ENCODE measurements at regions not wholly inside any gene's neighbourhood (a gene's known extent, or its start where the extent isn't known, plus 50 kb on each side); places are given as distances from the start of the nearest gene placed in this dataset.

DNA sequence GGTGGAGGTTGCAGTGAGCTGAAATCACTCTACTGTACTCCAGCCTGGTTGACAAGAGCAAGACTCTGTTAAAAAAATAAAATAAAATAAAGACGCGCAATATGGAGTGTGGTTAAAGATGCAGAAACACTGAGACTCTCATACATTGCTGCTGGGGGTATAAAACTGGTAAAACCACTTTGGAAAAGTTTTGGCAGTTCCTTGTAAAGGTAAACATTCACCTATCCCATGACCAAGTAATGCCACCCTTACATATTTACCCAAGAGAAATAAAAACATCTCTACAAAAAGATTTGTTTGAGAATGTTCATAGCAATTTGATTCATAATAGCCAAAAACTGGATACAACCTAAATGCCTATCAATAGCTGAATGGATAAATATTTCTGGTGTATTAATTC lies 398.5 kb downstream of the PDCD6IP start:
- no peaks in the 10 kb centered on the region for H3K27me3 ChIP-seq (ENCODE audit: control insufficient read depth, insufficient read depth, low read length)
- TF ChIP-seq, protein P1, sequence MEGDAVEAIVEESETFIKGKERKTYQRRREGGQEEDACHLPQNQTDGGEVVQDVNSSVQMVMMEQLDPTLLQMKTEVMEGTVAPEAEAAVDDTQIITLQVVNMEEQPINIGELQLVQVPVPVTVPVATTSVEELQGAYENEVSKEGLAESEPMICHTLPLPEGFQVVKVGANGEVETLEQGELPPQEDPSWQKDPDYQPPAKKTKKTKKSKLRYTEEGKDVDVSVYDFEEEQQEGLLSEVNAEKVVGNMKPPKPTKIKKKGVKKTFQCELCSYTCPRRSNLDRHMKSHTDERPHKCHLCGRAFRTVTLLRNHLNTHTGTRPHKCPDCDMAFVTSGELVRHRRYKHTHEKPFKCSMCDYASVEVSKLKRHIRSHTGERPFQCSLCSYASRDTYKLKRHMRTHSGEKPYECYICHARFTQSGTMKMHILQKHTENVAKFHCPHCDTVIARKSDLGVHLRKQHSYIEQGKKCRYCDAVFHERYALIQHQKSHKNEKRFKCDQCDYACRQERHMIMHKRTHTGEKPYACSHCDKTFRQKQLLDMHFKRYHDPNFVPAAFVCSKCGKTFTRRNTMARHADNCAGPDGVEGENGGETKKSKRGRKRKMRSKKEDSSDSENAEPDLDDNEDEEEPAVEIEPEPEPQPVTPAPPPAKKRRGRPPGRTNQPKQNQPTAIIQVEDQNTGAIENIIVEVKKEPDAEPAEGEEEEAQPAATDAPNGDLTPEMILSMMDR (IDR thresholded peaks at IDR 0.05; ENCODE audit: insufficient read depth, low read length, poor library complexity, severe bottlenecking): no peak
- H3K4me3 ChIP-seq (ENCODE audit: low read depth, low read length): no peak overlapping the region
- no peak for DNase-seq (ENCODE audit: low read depth)
- no peaks in the 10 kb centered on the region for H3K36me3 ChIP-seq (ENCODE audit: control insufficient read depth, insufficient read depth, low read length)

- Histone ChIP-seq H3K36me3 (ENCODE audit: control insufficient read depth, insufficient read depth, low read length) (no peaks in the 10 kb centered on the region), H3K27me3 (ENCODE audit: control insufficient read depth, insufficient read depth, low read length) (no peaks in the 10 kb centered on the region), H3K4me3 (ENCODE audit: low read depth, low read length) (no peak overlapping the region)
- DNase-seq (ENCODE audit: low read depth): no peak
- TF ChIP-seq, protein P1 (IDR thresholded peaks at IDR 0.05; ENCODE audit: insufficient read depth, low read length, poor library complexity, severe bottlenecking): no peak
Observed at GRCh38 chr3:34198309-34198708, 399.9 kb downstream of the PDCD6IP start.

DNA sequence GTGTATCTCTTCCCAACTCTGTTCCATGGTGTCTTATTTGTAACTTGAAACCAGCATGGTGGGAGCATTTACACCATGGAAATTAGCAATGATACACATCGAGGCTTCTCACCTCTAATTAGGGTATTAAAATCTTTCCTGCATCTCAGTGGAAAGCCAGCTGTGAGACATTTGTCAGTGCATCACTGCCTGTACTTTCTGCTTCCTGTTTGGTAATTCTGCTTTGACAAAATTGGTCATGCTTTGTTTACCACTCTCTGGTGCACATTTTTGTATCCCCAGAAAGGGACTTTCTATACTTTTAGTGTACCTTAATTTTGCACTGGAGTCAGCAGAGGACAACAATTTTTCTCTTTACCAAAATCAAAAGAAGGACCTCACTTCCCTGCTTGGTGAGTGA lies 402.1 kb downstream of the PDCD6IP start:
- DNase-seq (ENCODE audit: low read depth): no peak
- TF ChIP-seq, protein P1 (IDR thresholded peaks at IDR 0.05; ENCODE audit: insufficient read depth, low read length, poor library complexity, severe bottlenecking): no peak
- Histone ChIP-seq H3K4me3 (ENCODE audit: low read depth, low read length) (no peak overlapping the region), H3K27me3 (ENCODE audit: control insufficient read depth, insufficient read depth, low read length) (no peaks in the 10 kb centered on the region), H3K36me3 (ENCODE audit: control insufficient read depth, insufficient read depth, low read length) (no peaks in the 10 kb centered on the region)

DNA sequence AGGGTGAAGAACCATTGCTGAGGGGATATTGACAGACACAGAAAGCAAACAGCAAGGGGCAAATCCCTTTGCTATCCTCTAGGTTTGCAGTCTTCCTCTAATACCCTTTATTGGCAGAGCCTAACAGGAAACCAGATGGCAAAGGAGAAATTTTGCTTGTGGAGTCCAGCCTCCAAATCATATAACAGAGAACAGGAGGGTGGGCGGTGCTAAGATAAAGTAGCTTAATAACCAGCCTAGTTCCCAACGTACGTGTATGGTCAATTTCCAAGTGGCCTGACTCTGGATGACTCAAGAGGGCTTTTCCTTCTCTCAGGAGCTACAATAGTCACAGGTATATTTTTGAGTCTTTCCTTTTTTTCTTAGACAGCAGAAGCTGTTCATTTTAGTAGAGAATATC lies 404.5 kb downstream of the PDCD6IP start:
- Histone ChIP-seq H3K27me3 (ENCODE audit: control insufficient read depth, insufficient read depth, low read length) (no peaks in the 10 kb centered on the region), H3K36me3 (ENCODE audit: control insufficient read depth, insufficient read depth, low read length) (no peaks in the 10 kb centered on the region), H3K4me3 (ENCODE audit: low read depth, low read length) (no peak overlapping the region)
- TF ChIP-seq, protein P1 (IDR thresholded peaks at IDR 0.05; ENCODE audit: insufficient read depth, low read length, poor library complexity, severe bottlenecking): no peak
- no peak for DNase-seq (ENCODE audit: low read depth)

- H3K4me3 ChIP-seq (ENCODE audit: low read depth, low read length): no peak overlapping the region
- TF ChIP-seq, protein P1 (IDR thresholded peaks at IDR 0.05; ENCODE audit: insufficient read depth, low read length, poor library complexity, severe bottlenecking): no peak
- H3K27me3 ChIP-seq (ENCODE audit: control insufficient read depth, insufficient read depth, low read length): no peaks in the 10 kb centered on the region
- no peaks in the 10 kb centered on the region for H3K36me3 ChIP-seq (ENCODE audit: control insufficient read depth, insufficient read depth, low read length)
- DNase-seq (ENCODE audit: low read depth): no peak
Observed at GRCh38 chr3:34203386-34203785, 405.0 kb downstream of the PDCD6IP start.

DNA sequence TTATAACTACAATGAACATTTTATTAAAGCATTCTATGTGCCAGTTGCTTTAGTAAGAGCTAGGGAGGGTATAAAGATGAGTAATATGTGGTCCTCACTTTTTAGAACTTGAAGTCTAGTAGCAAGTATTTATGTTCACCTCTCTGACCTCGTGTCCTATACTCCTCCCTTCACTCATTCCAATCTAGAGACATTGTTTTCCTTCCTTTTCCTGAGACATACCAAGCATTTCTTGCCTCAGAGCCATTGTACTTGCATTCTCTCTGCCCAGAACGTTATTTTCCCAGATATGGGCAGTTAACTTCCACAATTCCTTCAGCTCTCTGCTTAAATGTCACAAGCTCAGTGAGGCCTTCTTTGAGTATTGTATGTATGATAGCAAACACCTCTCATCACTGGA lies 408.6 kb downstream of the PDCD6IP start:
- peak; percentile 76 for DNase-seq (ENCODE audit: low read depth)
- no peaks in the 10 kb centered on the region for H3K36me3 ChIP-seq (ENCODE audit: control insufficient read depth, insufficient read depth, low read length)
- no peaks in the 10 kb centered on the region for H3K27me3 ChIP-seq (ENCODE audit: control insufficient read depth, insufficient read depth, low read length)
- TF ChIP-seq, protein P1 (IDR thresholded peaks at IDR 0.05; ENCODE audit: insufficient read depth, low read length, poor library complexity, severe bottlenecking): no peak
- no peak overlapping the region for H3K4me3 ChIP-seq (ENCODE audit: low read depth, low read length)
